ENCODE measurements at regions not wholly inside any gene's neighbourhood (a gene's known extent, or its start where the extent isn't known, plus 50 kb on each side); places are given as distances from the start of the nearest gene placed in this dataset.
"Not testable (repeated sequence)": the region's sequence is repeated elsewhere in the genome, so short reads cannot be mapped to it uniquely, and the experiment has no call there.

DNA sequence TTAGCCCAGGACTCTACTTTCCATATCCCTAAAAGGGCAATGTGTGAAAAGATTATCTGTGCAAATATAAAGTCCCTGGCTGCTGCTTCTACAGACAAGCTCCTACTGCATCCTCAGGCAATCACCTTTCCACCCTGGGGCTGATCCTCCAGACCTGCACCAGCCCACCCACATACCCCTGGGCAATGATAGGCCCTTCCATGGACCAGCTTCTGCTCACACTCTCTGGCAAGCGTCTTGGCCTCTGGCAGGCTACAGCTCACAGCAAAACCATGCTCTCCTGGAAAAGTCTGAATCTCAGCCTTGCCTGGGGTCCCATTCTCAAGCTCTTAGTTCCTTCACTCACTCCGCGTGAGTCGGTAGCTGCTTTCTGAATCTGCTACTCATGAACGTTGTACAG lies 69.5 kb downstream of the IGLL5 start:
- H4K20me1 ChIP-seq: no peaks in the 10 kb centered on the region
- H3K4me2 ChIP-seq: no peak overlapping the region
- peaks cover 36% of the 10 kb centered on the region for H3K4me1 ChIP-seq
- no peak overlapping the region for H3K27ac ChIP-seq
- TF ChIP-seq Cebpa-rat (IDR thresholded peaks at IDR 0.05): no peak
- no peak overlapping the region for H3K4me3 ChIP-seq
- no peaks in the 10 kb centered on the region for H3K27me3 ChIP-seq
- H3K9ac ChIP-seq: no peak overlapping the region
- H3K36me3 ChIP-seq: no peaks in the 10 kb centered on the region
- peaks cover 17% of the 10 kb centered on the region for H3K9me3 ChIP-seq

DNA sequence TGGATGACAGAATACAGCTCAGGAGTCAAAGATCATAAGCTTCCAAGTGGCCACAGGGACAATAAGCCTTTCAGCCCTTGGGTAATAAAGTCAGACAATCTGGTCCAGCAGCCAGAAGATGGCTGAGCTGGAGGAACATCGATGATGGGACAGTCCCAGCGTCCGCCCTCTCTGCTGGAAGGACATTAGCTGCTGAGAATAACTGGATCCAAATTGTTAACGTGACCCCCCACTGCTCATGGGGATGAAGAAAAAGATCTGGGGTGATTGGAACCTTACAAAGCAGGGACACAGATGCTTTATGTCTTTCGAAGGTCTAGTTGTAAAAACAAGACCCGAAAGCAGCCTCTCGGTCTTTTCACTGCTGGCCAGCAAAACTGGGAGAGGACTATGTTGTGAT lies 71.0 kb downstream of the IGLL5 start:
- Histone ChIP-seq H4K20me1 (no peaks in the 10 kb centered on the region), H3K9ac (no peak overlapping the region), H3K36me3 (no peaks in the 10 kb centered on the region), H3K27me3 (no peaks in the 10 kb centered on the region), H3K4me3 (no peak overlapping the region), H3K27ac (no peak overlapping the region), H3K9me3 (peaks cover 22% of the 10 kb centered on the region), H3K4me2 (no peak overlapping the region), H3K4me1 (peaks cover 21% of the 10 kb centered on the region)
- no peak for TF ChIP-seq Cebpa-rat (IDR thresholded peaks at IDR 0.05)

DNA sequence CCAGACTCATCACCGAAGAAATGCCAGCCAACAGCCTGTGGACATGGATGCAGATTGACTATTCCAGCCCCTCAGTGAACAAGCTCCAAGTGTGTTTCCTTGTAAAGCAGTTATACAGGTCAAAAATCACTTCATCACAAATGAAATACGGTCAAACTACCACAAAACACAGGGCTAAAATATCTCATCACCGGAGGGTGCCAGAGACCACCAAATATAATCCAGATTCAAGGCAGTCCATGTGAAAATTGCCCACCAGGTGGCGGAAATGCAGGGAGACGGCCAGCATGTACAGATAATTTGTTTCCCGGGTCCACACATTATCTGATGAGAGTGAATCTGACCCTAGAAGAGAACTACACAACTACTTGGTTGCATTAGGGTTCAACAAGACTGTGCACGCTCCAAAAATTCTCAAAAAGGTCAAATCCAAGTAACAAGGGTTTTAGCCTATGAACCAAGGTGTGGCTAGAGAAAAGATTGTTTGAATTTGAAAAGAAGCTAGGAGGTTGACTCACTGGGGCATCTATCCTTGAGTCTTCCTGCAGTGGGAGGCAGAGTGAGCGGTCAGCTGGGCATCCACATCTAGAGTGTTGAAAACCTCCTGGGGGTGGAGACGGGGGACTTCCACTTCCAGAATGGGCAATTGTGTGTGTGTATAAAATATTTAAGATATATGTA lies 71.7 kb downstream of the IGLL5 start:
- Histone ChIP-seq H3K4me1 (peaks cover 14% of the 10 kb centered on the region), H3K27ac (no peak overlapping the region), H3K4me3 (no peak overlapping the region), H3K9me3 (peaks cover 28% of the 10 kb centered on the region), H3K4me2 (no peak overlapping the region), H3K27me3 (no peaks in the 10 kb centered on the region), H4K20me1 (no peaks in the 10 kb centered on the region), H3K9ac (no peak overlapping the region), H3K36me3 (no peaks in the 10 kb centered on the region)
- no peak for TF ChIP-seq Cebpa-rat (IDR thresholded peaks at IDR 0.05)

DNA sequence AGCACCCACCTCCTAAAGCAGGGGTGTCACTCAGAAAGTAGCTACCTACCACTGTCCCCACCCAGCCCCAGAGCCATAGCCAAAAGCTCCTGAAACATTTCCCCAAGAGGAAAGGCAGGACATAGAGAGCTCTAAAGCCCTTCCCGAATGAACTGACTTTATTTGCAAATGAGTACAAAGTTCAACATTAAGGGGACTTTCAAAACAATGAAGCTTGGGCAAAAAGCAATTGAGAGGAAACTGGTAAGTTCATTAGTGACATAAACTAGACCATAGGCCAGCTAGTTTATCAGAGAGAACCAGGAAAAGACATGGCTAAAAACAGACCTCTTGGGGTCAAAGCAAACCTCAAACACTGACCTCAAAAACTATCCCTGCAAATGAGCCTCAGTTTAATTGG lies 72.7 kb downstream of the IGLL5 start:
- H3K4me3 ChIP-seq: no peak overlapping the region
- H3K9me3 ChIP-seq: peaks cover 32% of the 10 kb centered on the region
- H3K4me2 ChIP-seq: no peak overlapping the region
- H3K27ac ChIP-seq: no peak overlapping the region
- TF ChIP-seq Cebpa-rat (IDR thresholded peaks at IDR 0.05): no peak
- no peaks in the 10 kb centered on the region for H3K27me3 ChIP-seq
- no peaks in the 10 kb centered on the region for H4K20me1 ChIP-seq
- H3K9ac ChIP-seq: no peak overlapping the region
- no peaks in the 10 kb centered on the region for H3K36me3 ChIP-seq
- peaks cover 6% of the 10 kb centered on the region for H3K4me1 ChIP-seq

DNA sequence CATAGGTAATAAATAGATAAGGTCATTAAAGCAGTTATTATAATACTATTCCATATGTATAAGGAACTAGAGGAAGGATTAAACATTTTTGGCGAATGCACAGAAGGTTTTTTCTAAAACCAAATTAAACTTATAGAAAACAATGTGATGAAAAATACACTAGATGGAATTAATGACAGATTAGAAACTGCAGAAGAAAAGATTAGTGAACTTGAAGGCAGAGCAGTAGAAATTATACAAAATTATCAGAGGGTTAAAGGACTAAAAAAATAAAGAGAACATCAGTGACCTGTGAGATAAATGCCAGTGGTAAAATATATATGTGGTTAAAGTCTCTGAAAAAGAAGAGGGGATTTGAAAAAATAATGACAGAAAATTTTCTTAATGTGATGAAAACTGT lies 74.0 kb downstream of the IGLL5 start:
- Histone ChIP-seq H3K4me2 (no peak overlapping the region), H4K20me1 (no peaks in the 10 kb centered on the region), H3K27me3 (no peaks in the 10 kb centered on the region), H3K4me3 (no peak overlapping the region), H3K9me3 (peaks cover 32% of the 10 kb centered on the region), H3K27ac (no peak overlapping the region), H3K9ac (no peak overlapping the region), H3K4me1 (no peaks in the 10 kb centered on the region), H3K36me3 (no peaks in the 10 kb centered on the region)
- TF ChIP-seq Cebpa-rat (IDR thresholded peaks at IDR 0.05): no peak

DNA sequence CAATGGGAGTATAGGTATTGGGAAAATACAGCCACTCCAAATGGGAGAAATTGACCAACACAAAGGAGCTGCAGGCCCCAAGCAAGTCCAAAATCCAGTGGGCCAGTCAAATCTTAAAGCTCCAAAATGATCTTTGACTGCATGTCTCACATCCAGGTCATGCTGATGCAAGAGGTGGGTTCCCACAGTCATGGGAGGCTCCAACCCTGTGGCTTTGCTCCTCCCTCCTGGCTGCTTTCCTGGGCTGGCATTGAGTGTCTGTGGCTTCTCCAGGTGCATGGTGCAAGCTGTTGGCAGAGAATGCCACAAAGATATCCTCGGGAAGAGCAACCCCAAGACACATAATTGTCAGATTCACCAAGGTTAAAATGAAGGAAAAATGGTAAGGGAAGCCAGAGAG lies 80.8 kb downstream of the IGLL5 start:
- Histone ChIP-seq H3K9me3 (peaks cover 31% of the 10 kb centered on the region), H3K36me3 (no peaks in the 10 kb centered on the region), H3K4me2 (no peak overlapping the region), H4K20me1 (no peaks in the 10 kb centered on the region), H3K4me1 (0 out of 2 replicates have a peak, but pooled peaks cover 4% of the 10 kb centered on the region), H3K27ac (no peak overlapping the region), H3K4me3 (no peak overlapping the region), H3K9ac (no peak overlapping the region), H3K27me3 (no peaks in the 10 kb centered on the region)
- no peak for TF ChIP-seq Cebpa-rat (IDR thresholded peaks at IDR 0.05)

DNA sequence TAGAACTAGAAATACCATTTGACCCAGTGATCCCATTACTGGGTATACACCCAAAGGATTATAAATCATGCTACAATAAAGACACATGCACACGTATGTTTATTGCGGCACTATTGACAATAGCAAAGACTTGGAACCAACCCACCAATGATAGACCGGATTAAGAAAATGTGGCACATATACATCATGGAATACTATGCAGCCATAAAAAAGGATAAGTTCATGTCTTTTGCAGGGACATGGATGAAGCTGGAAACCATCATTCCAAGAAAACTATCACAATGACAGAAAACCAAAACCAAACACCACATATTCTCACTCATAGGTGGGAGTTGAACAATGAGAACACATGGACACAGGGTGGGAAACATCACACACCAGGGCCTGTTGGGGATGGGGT lies 85.0 kb downstream of the IGLL5 start:
- not testable (repeated sequence) for H3K27me3 ChIP-seq, H3K36me3 ChIP-seq, H3K4me2 ChIP-seq, H4K20me1 ChIP-seq, H3K9ac ChIP-seq, H3K27ac ChIP-seq, H3K4me1 ChIP-seq, H3K4me3 ChIP-seq
- peaks cover 18% of the 10 kb centered on the region for H3K9me3 ChIP-seq

DNA sequence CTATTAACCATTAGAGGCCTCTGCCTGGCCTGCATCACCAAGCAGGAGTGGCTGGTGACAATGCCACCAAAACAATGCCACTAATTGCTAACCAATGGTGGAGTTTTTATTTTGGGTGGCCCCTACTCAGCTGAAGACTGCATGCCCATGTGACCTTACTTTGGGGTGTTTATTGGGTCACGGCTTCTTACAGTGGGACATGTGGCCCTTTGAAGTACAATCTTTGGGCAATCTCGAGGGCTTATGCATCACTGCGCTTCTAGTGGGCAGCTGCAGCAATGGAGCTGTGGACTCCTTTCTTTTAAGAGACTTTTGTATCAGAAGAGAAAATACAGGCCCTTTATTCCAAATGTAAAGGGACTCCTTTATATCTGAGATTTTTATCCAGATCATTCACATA lies 85.7 kb downstream of the IGLL5 start:
- Histone ChIP-seq H3K36me3 (no peaks in the 10 kb centered on the region), H3K4me1 (0 out of 2 replicates have a peak, but pooled peaks cover 4% of the 10 kb centered on the region), H3K9ac (no peak overlapping the region), H3K27me3 (no peaks in the 10 kb centered on the region), H4K20me1 (no peaks in the 10 kb centered on the region), H3K27ac (no peak overlapping the region), H3K9me3 (peaks cover 11% of the 10 kb centered on the region), H3K4me2 (no peak overlapping the region), H3K4me3 (no peak overlapping the region)
- TF ChIP-seq Cebpa-rat (IDR thresholded peaks at IDR 0.05): no peak

DNA sequence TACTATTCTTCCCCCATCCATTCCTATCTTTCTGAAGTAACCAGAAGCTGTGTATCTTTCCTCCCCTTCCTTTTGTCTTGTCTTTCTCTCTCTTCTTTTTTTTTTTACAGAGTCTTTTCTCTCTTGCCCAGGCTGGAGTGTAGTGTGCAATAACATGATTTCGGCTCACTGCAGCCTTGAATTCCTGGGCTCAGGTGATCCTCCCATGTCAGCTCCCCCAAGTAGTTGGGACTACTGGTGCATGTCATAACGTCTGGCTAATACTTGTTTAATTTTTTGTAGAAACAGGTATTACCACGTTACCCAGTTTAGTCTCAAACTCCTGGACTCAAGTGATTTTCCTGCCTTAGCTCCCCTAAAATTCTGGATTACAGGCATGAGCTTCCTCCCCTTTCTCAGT lies 86.5 kb downstream of the IGLL5 start:
- H3K27me3 ChIP-seq: no peaks in the 10 kb centered on the region
- H3K27ac ChIP-seq: no peak overlapping the region
- no peaks in the 10 kb centered on the region for H4K20me1 ChIP-seq
- TF ChIP-seq Cebpa-rat (IDR thresholded peaks at IDR 0.05): no peak
- H3K9me3 ChIP-seq: 0 out of 2 replicates have a peak, but pooled peaks cover 3% of the 10 kb centered on the region
- no peak overlapping the region for H3K9ac ChIP-seq
- H3K4me2 ChIP-seq: no peak overlapping the region
- H3K36me3 ChIP-seq: no peaks in the 10 kb centered on the region
- 0 out of 2 replicates have a peak, but pooled peaks cover 4% of the 10 kb centered on the region for H3K4me1 ChIP-seq
- H3K4me3 ChIP-seq: no peak overlapping the region

DNA sequence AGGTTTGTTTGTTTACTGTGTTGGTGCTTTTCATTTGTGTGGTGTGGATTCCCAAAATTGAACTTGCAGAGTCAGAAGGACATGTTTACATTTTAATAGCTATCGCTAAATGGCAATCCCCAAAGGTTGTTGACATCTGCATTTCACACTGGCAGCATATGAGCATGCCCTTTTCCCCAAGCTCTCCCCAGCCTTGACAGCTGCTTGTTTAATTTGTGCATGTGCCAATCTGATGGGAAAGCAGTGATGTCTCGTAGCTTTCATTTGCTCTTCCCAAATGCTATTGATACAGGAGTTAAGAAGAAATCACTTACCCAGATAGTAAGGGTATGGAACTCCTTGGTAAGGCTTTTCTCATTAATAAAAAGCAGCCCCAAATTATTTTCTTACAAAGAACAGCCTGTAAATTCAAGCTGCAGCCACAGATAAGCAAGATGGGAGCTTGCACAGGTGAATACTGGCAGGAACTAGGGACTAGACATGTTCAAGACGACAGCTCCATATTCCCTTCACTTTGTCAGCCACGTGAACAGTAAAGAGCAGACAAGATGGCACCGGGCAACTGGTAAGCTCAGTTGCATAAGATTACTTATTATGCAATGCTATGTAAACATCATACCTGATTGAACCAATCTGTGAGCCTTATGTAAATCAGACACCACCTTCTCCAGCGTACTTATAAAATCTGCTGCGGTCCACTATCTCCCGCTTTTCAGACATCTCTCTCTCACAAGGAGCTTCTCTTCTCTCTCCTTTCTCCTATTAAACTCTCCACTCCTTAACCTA lies 87.4 kb downstream of the IGLL5 start:
- TF ChIP-seq Cebpa-rat (IDR thresholded peaks at IDR 0.05): no peak
- no peaks in the 10 kb centered on the region for H4K20me1 ChIP-seq
- 0 out of 2 replicates have a peak, but pooled peaks cover 4% of the 10 kb centered on the region for H3K4me1 ChIP-seq
- no peak overlapping the region for H3K27ac ChIP-seq
- H3K36me3 ChIP-seq: no peaks in the 10 kb centered on the region
- no peak overlapping the region for H3K4me2 ChIP-seq
- no peak overlapping the region for H3K9ac ChIP-seq
- H3K9me3 ChIP-seq: no peaks in the 10 kb centered on the region
- no peak overlapping the region for H3K4me3 ChIP-seq
- H3K27me3 ChIP-seq: no peaks in the 10 kb centered on the region

All from BLaER1 (cell line).